ENCODE measurements at regions not wholly inside any gene's neighbourhood (a gene's known extent, or its start where the extent isn't known, plus 50 kb on each side); places are given as distances from the start of the nearest gene placed in this dataset.

DNA sequence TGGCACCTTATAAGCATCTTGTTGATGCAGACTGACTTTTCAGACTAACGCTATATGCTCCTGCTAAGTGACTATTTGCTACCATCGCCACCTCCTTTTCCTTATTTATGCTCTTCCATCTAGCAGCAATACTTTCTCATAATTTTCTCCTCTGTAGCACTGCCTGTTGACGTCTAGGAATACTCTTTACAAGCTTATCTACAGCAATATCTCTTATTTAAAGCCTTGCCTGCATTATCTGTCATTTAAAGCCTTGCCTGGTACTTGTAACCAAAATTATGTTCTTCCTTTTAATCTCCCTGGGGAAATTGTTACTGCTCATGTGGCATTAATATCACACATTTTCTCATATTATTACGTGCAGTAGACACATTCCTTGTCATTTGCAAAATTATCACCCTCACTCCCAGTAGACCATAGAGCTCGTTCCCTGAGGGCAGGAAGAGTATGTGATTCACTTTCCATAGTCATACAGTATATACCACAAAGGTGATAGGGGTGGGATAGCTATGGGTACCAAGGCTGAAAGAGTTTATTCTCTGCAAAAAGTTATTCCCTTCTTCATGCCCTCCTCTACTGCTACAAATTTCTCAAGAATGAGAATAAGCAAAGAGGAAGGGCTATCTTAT is 359.7 kb upstream of the PCDH15 start:
- no peak for TF ChIP-seq CTCF (conservative IDR thresholded peaks at IDR 0.05)
- no peak overlapping the region for H3K27ac ChIP-seq

- no peak for TF ChIP-seq CTCF (conservative IDR thresholded peaks at IDR 0.05)
- H3K27ac ChIP-seq = no peak overlapping the region
These were observed 357.6 kb upstream of the PCDH15 start for GRCh38 chr10:55158633-55159032.

DNA sequence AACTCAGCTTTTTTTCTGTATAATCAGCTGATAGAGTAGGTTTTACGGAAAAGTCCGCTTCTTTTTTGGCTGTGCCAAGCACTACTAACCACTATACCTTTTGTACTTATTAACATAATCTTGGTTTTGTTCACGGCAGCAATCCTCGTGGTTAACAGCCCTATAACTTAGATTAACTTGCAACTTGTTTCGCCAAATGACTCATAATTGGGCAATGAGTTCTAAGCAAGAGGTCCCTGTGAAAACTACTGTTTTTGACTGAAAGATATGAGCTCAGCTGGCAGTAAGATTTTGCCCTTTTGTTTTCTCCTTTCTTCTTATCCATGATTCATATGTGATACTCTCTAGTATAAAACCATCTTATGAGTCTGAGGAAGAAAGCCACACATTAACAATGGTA is 345.0 kb upstream of the PCDH15 start:
- no peak overlapping the region for H3K27ac ChIP-seq
- TF ChIP-seq CTCF (conservative IDR thresholded peaks at IDR 0.05) = no peak

DNA sequence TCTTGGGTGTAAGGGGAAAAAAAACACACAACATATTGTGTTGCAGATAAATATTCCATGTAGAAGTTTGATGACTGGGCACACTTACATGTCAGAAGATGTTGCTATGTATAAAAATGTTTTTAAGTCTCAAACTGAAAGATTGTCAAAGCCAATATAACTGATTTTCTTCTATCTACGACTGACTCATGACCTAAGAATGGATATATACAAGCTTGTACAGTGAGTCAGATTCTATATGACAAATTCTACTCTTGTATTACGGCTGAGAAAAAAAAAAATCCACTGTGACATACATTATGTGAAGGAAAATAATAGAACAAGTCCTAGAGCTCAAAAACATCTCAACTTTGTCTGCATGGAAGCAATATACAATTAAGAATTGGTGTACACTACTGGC is 343.0 kb upstream of the PCDH15 start:
- TF ChIP-seq CTCF (conservative IDR thresholded peaks at IDR 0.05) = no peak
- H3K27ac ChIP-seq = no peak overlapping the region

DNA sequence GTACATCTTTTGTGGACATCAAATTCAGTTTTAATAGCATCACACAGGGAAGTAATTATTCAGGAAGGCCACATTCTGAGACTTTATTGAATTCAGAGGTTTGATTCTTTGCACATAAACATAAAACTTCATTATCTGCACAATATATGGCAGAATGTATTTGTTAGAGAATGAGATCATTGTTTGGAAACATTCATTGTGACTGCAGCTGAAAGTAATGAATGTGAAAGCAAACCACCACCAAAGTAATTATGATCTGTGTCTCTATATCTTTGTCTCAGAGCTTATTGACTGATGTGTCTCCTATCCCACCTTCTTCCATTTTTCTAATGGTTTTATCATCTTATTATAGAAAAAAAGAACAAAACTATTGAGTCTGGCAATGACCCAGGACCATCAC is 340.9 kb upstream of the PCDH15 start:
- H3K27ac ChIP-seq = no peak overlapping the region
- no peak for TF ChIP-seq CTCF (conservative IDR thresholded peaks at IDR 0.05)

GRCh38 chr10:55137063-55137462 is 336.0 kb upstream of the PCDH15 start:
- TF ChIP-seq CTCF (conservative IDR thresholded peaks at IDR 0.05) = no peak
- H3K27ac ChIP-seq = no peak overlapping the region

DNA sequence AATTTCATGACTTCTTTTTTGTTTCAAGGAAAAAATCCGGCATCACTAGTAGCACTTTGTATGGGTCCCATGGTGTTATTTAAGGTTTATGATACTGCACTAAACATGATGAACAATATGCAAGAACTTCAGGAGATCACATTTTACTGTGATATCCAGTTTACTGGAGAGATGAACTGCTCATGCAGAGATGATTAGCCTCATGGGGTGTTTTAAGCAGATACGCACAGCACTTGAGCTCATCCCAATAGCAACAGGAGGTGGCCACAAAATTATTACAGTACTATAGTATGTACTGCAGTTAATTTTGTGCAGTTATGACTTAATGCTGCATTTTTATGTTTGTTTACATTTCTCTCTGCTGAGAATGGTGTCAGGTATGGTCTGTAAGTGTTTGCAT is 303.7 kb upstream of the PCDH15 start:
- no peak for TF ChIP-seq CTCF (conservative IDR thresholded peaks at IDR 0.05)
- no peak overlapping the region for H3K27ac ChIP-seq

Data from VCaP (cell line).